ENCODE measurements at regions not wholly inside any gene's neighbourhood (a gene's known extent, or its start where the extent isn't known, plus 50 kb on each side); places are given as distances from the start of the nearest gene placed in this dataset.

- no peak for DNase-seq (ENCODE audit: low spot score)
- Histone ChIP-seq H3K9me3 (ENCODE audit: low read depth, low read length, poor library complexity, severe bottlenecking) (no peaks in the 10 kb centered on the region), H3K36me3 (ENCODE audit: insufficient read depth, low read length, poor library complexity, severe bottlenecking) (no peaks in the 10 kb centered on the region), H3K4me3 (ENCODE audit: low read depth, low read length, poor library complexity, severe bottlenecking) (no peak overlapping the region), H3K27ac (ENCODE audit: low read depth, low read length, poor library complexity, severe bottlenecking) (no peak overlapping the region), H3K27me3 (replicated peaks; ENCODE audit: insufficient read depth, low read depth, low read length, poor library complexity) (no peaks in the 10 kb centered on the region), H3K4me1 (ENCODE audit: insufficient read depth, low read length, poor library complexity, severe bottlenecking) (no peaks in the 10 kb centered on the region)
- TF ChIP-seq CTCF (conservative IDR thresholded peaks at IDR 0.05; ENCODE audit: low read depth, low read length) (no peak), EZH2 (IDR thresholded peaks at IDR 0.05; ENCODE audit: borderline replicate concordance, low read depth, low read length, poor library complexity, severe bottlenecking) (no peak)
- BruUV-seq (replicated peaks), result no TSS peak
- intact Hi-C loops (cut with micrococcal nuclease; ENCODE audit: unreplicated experiment), result no loop called here
- POLR2A ChIA-PET (ENCODE audit: low non-redundant PET), result no interaction called here
- CTCF ChIA-PET, result no interaction called here
Observed at GRCh38 chr9:107068581-107068980, 205.6 kb downstream of the ZNF462 start.

- H3K9me3 ChIP-seq (ENCODE audit: low read depth, low read length, poor library complexity, severe bottlenecking), result no peaks in the 10 kb centered on the region
- no peaks in the 10 kb centered on the region for H3K27me3 ChIP-seq (replicated peaks; ENCODE audit: insufficient read depth, low read depth, low read length, poor library complexity)
- no peaks in the 10 kb centered on the region for H3K36me3 ChIP-seq (ENCODE audit: insufficient read depth, low read length, poor library complexity, severe bottlenecking)
- POLR2A ChIA-PET (ENCODE audit: low non-redundant PET), result no interaction called here
- intact Hi-C loops (cut with micrococcal nuclease; ENCODE audit: unreplicated experiment), result no loop called here
- DNase-seq (ENCODE audit: low spot score), result peak; percentile 10
- no TSS peak for BruUV-seq (replicated peaks)
- H3K4me1 ChIP-seq (ENCODE audit: insufficient read depth, low read length, poor library complexity, severe bottlenecking), result no peaks in the 10 kb centered on the region
- H3K4me3 ChIP-seq (ENCODE audit: low read depth, low read length, poor library complexity, severe bottlenecking), result no peak overlapping the region
- CTCF ChIA-PET, result no interaction called here
- H3K27ac ChIP-seq (ENCODE audit: low read depth, low read length, poor library complexity, severe bottlenecking), result no peak overlapping the region
- TF ChIP-seq EZH2 (IDR thresholded peaks at IDR 0.05; ENCODE audit: borderline replicate concordance, low read depth, low read length, poor library complexity, severe bottlenecking), result no peak
Observed at GRCh38 chr9:107070586-107070985, 207.6 kb downstream of the ZNF462 start.

- H3K27me3 ChIP-seq (replicated peaks; ENCODE audit: insufficient read depth, low read depth, low read length, poor library complexity), result peaks cover 25% of the 10 kb centered on the region
- H3K9me3 ChIP-seq (ENCODE audit: low read depth, low read length, poor library complexity, severe bottlenecking), result no peaks in the 10 kb centered on the region
- H3K27ac ChIP-seq (ENCODE audit: low read depth, low read length, poor library complexity, severe bottlenecking), result no peak overlapping the region
- H3K4me3 ChIP-seq (ENCODE audit: low read depth, low read length, poor library complexity, severe bottlenecking), result no peak overlapping the region
- intact Hi-C loops (cut with micrococcal nuclease; ENCODE audit: unreplicated experiment), result no loop called here
- TF ChIP-seq CTCF (conservative IDR thresholded peaks at IDR 0.05; ENCODE audit: low read depth, low read length) (no peak), EZH2 (IDR thresholded peaks at IDR 0.05; ENCODE audit: borderline replicate concordance, low read depth, low read length, poor library complexity, severe bottlenecking) (no peak)
- ChIA-PET CTCF (no interaction called here), POLR2A (ENCODE audit: low non-redundant PET) (no interaction called here)
- no peaks in the 10 kb centered on the region for H3K36me3 ChIP-seq (ENCODE audit: insufficient read depth, low read length, poor library complexity, severe bottlenecking)
- DNase-seq (ENCODE audit: low spot score), result no peak
- no peaks in the 10 kb centered on the region for H3K4me1 ChIP-seq (ENCODE audit: insufficient read depth, low read length, poor library complexity, severe bottlenecking)
- no TSS peak for BruUV-seq (replicated peaks)
Observed at GRCh38 chr9:107078061-107078460, 205.0 kb upstream of the RAD23B start.

- BruUV-seq (replicated peaks), result no TSS peak
- ChIA-PET POLR2A (ENCODE audit: low non-redundant PET) (no interaction called here), CTCF (no interaction called here)
- H3K36me3 ChIP-seq (ENCODE audit: insufficient read depth, low read length, poor library complexity, severe bottlenecking), result no peaks in the 10 kb centered on the region
- no peak for TF ChIP-seq CTCF (conservative IDR thresholded peaks at IDR 0.05; ENCODE audit: low read depth, low read length)
- no peak for TF ChIP-seq EZH2 (IDR thresholded peaks at IDR 0.05; ENCODE audit: borderline replicate concordance, low read depth, low read length, poor library complexity, severe bottlenecking)
- intact Hi-C loops (cut with micrococcal nuclease; ENCODE audit: unreplicated experiment), result no loop called here
- no peaks in the 10 kb centered on the region for H3K9me3 ChIP-seq (ENCODE audit: low read depth, low read length, poor library complexity, severe bottlenecking)
- H3K27ac ChIP-seq (ENCODE audit: low read depth, low read length, poor library complexity, severe bottlenecking), result no peak overlapping the region
- H3K27me3 ChIP-seq (replicated peaks; ENCODE audit: insufficient read depth, low read depth, low read length, poor library complexity), result peaks cover 25% of the 10 kb centered on the region
- DNase-seq (ENCODE audit: low spot score), result no peak
- no peak overlapping the region for H3K4me3 ChIP-seq (ENCODE audit: low read depth, low read length, poor library complexity, severe bottlenecking)
- H3K4me1 ChIP-seq (ENCODE audit: insufficient read depth, low read length, poor library complexity, severe bottlenecking), result no peaks in the 10 kb centered on the region
Observed at GRCh38 chr9:107079589-107079988, 203.5 kb upstream of the RAD23B start.
